BE2C (cell line): ENCODE measurements at regions not wholly inside any gene's neighbourhood (a gene's known extent, or its start where the extent isn't known, plus 50 kb on each side); places are given as distances from the start of the nearest gene placed in this dataset.

Experiments used
- DNase-seq: peaks from one replicate; pipeline ENCODE4 v3.0.0-alpha.2; 2020
- H3K27me3 ChIP-seq: fragments of 250-450 bp; sonication (Bioruptor Pico); 2 replicates; pipeline ENCODE4 v1.5.1; 2020; ENCODE audit warnings: mild to moderate bottlenecking
- H3K36me3 ChIP-seq: fragments of 250-450 bp; sonication (Bioruptor Pico); 2 replicates; pipeline ENCODE4 v1.5.1; 2020; ENCODE audit warnings: mild to moderate bottlenecking
- H3K4me1 ChIP-seq: fragments of 250-450 bp; sonication (Bioruptor Pico); 2 replicates; pipeline ENCODE4 v1.5.1; 2020
- H3K4me3 ChIP-seq: 2 replicates; pipeline ENCODE4 v1.5.1; 2011; ENCODE audit warnings: low read depth, low read length
- H3K9me3 ChIP-seq: fragments of 250-450 bp; sonication (Bioruptor Pico); 2 replicates; pipeline ENCODE4 v1.5.1; 2020
- CTCF ChIP-seq: IDR thresholded peaks from 2 replicates; pipeline ENCODE4 v1.5.1; 2012; ENCODE audit warnings: mild to moderate bottlenecking, low read depth, low read length

- no peaks in the 10 kb centered on the region for H3K9me3 ChIP-seq
- H3K36me3 ChIP-seq, result no peaks in the 10 kb centered on the region
- H3K4me1 ChIP-seq, result peaks cover 13% of the 10 kb centered on the region
- TF ChIP-seq CTCF, result no peak
- H3K27me3 ChIP-seq, result no peaks in the 10 kb centered on the region
- DNase-seq, result no peak
- no peak overlapping the region for H3K4me3 ChIP-seq
Observed at GRCh38 chr9:79801459-79801858, 229.7 kb downstream of the TLE4 start.

GRCh38 chr9:79800578-79800977 lies 228.8 kb downstream of the TLE4 start:
- DNase-seq, result no peak
- no peaks in the 10 kb centered on the region for H3K27me3 ChIP-seq
- H3K36me3 ChIP-seq, result no peaks in the 10 kb centered on the region
- H3K4me3 ChIP-seq, result no peak overlapping the region
- TF ChIP-seq CTCF, result no peak
- no peaks in the 10 kb centered on the region for H3K9me3 ChIP-seq
- peaks cover 6% of the 10 kb centered on the region for H3K4me1 ChIP-seq

GRCh38 chr9:79799691-79800335 lies 228.0 kb downstream of the TLE4 start:
- Histone ChIP-seq H3K4me3 (no peak overlapping the region), H3K4me1 (peaks cover 4% of the 10 kb centered on the region), H3K27me3 (no peaks in the 10 kb centered on the region), H3K36me3 (no peaks in the 10 kb centered on the region), H3K9me3 (no peaks in the 10 kb centered on the region)
- no peak for TF ChIP-seq CTCF
- no peak for DNase-seq

GRCh38 chr9:79798450-79798849 lies 226.7 kb downstream of the TLE4 start:
- TF ChIP-seq CTCF, result no peak
- no peaks in the 10 kb centered on the region for H3K9me3 ChIP-seq

GRCh38 chr9:79796411-79796810 lies 224.6 kb downstream of the TLE4 start:
- no peak for TF ChIP-seq CTCF
- Histone ChIP-seq H3K36me3 (no peaks in the 10 kb centered on the region), H3K9me3 (no peaks in the 10 kb centered on the region), H3K27me3 (no peaks in the 10 kb centered on the region), H3K4me1 (peaks cover 4% of the 10 kb centered on the region), H3K4me3 (no peak overlapping the region)
- DNase-seq, result no peak

More at GRCh38 chr9:79798450-79798849, 226.7 kb downstream of the TLE4 start:
- H3K4me3 ChIP-seq, result no peak overlapping the region
- DNase-seq, result no peak
- no peaks in the 10 kb centered on the region for H3K27me3 ChIP-seq
- no peaks in the 10 kb centered on the region for H3K36me3 ChIP-seq
- peaks cover 4% of the 10 kb centered on the region for H3K4me1 ChIP-seq

- H3K36me3 ChIP-seq, result no peaks in the 10 kb centered on the region
- DNase-seq, result no peak
- no peaks in the 10 kb centered on the region for H3K9me3 ChIP-seq
- no peaks in the 10 kb centered on the region for H3K27me3 ChIP-seq
- H3K4me3 ChIP-seq, result no peak overlapping the region
- TF ChIP-seq CTCF, result no peak
- no peaks in the 10 kb centered on the region for H3K4me1 ChIP-seq
Observed at GRCh38 chr9:79788662-79789061, 216.9 kb downstream of the TLE4 start.
